ENCODE measurements at regions not wholly inside any gene's neighbourhood (a gene's known extent, or its start where the extent isn't known, plus 50 kb on each side); places are given as distances from the start of the nearest gene placed in this dataset.
A peak's percentile ranks its signal among the peaks of the same experiment; 100 is the strongest.
"Not testable (repeated sequence)": the region's sequence is repeated elsewhere in the genome, so short reads cannot be mapped to it uniquely, and the experiment has no call there.

- DNase-seq (ENCODE audit: extremely low read depth, low read depth), result not testable (repeated sequence)
These were observed 107.6 kb upstream of the TERB2 start for GRCh38 chr15:44848859-44849258.

- DNase-seq (ENCODE audit: extremely low read depth, low read depth), result not testable (repeated sequence)
These were observed 106.6 kb upstream of the TERB2 start for GRCh38 chr15:44849701-44850403.

- DNase-seq (ENCODE audit: extremely low read depth, low read depth), result peak; percentile 46
These were observed 103.1 kb upstream of the TERB2 start for GRCh38 chr15:44853304-44853950.

- not testable (repeated sequence) for DNase-seq (ENCODE audit: extremely low read depth, low read depth)
These were observed 101.8 kb upstream of the TERB2 start for GRCh38 chr15:44854696-44855095.

GRCh38 chr15:44856284-44856683 lies 100.2 kb upstream of the TERB2 start:
- not testable (repeated sequence) for DNase-seq (ENCODE audit: extremely low read depth, low read depth)

- not testable (repeated sequence) for DNase-seq (ENCODE audit: extremely low read depth, low read depth)
These were observed 99.2 kb upstream of the TERB2 start for GRCh38 chr15:44857164-44857710.

- not testable (repeated sequence) for DNase-seq (ENCODE audit: extremely low read depth, low read depth)
These were observed 97.4 kb upstream of the TERB2 start for GRCh38 chr15:44859088-44859487.

GRCh38 chr15:44860168-44860567 lies 96.3 kb upstream of the TERB2 start:
- DNase-seq (ENCODE audit: extremely low read depth, low read depth), result not testable (repeated sequence)

GRCh38 chr15:44861439-44861910 lies 95.0 kb upstream of the TERB2 start:
- no peak for DNase-seq (ENCODE audit: extremely low read depth, low read depth)

- DNase-seq (ENCODE audit: extremely low read depth, low read depth), result no peak
These were observed 94.6 kb upstream of the TERB2 start for GRCh38 chr15:44861917-44862316.

GRCh38 chr15:44862866-44863265 lies 93.6 kb upstream of the TERB2 start:
- DNase-seq (ENCODE audit: extremely low read depth, low read depth), result not testable (repeated sequence)

- DNase-seq (ENCODE audit: extremely low read depth, low read depth), result not testable (repeated sequence)
These were observed 88.4 kb upstream of the TERB2 start for GRCh38 chr15:44868100-44868499.

- not testable (repeated sequence) for DNase-seq (ENCODE audit: extremely low read depth, low read depth)
These were observed 86.4 kb upstream of the TERB2 start for GRCh38 chr15:44870125-44870524.

GRCh38 chr15:44873103-44873502 lies 83.4 kb upstream of the TERB2 start:
- DNase-seq (ENCODE audit: extremely low read depth, low read depth), result no peak

- no peak for DNase-seq (ENCODE audit: extremely low read depth, low read depth)
These were observed 77.4 kb upstream of the TERB2 start for GRCh38 chr15:44879066-44879465.

- no peak for DNase-seq (ENCODE audit: extremely low read depth, low read depth)
These were observed 74.0 kb upstream of the TERB2 start for GRCh38 chr15:44882499-44882968.

GRCh38 chr15:44883199-44883877 lies 73.1 kb upstream of the TERB2 start:
- no peak for DNase-seq (ENCODE audit: extremely low read depth, low read depth)

GRCh38 chr15:44898890-44899651 lies 57.4 kb upstream of the TERB2 start:
- not testable (repeated sequence) for DNase-seq (ENCODE audit: extremely low read depth, low read depth)

- not testable (repeated sequence) for DNase-seq (ENCODE audit: extremely low read depth, low read depth)
These were observed 56.7 kb upstream of the TERB2 start for GRCh38 chr15:44899775-44900174.

- not testable (repeated sequence) for DNase-seq (ENCODE audit: extremely low read depth, low read depth)
These were observed 55.7 kb upstream of the TERB2 start for GRCh38 chr15:44900796-44901195.
